HepG2 (cell line): ENCODE measurements at regions not wholly inside any gene's neighbourhood (a gene's known extent, or its start where the extent isn't known, plus 50 kb on each side); places are given as distances from the start of the nearest gene placed in this dataset.

Experiments
- ARHGAP35 ChIP-seq: sonication (generic); formaldehyde crosslinking; IDR thresholded peaks from 2 replicates; pipeline ENCODE4 v1.9.0; 2022; ENCODE audit warnings: mild to moderate bottlenecking, inconsistent platforms, moderate library complexity, missing genetic modification reagents, borderline replicate concordance
- EZH2 ChIP-seq: conservative IDR thresholded peaks from 2 replicates; pipeline ENCODE4 v1.6.1; 2012; ENCODE audit warnings: mild to moderate bottlenecking, low read depth, low read length, moderate library complexity
- NCOA1 ChIP-seq: sonication (generic); formaldehyde crosslinking; IDR thresholded peaks from 2 replicates; pipeline ENCODE4 v1.9.0; 2021; ENCODE audit warnings: missing genetic modification reagents
- NR3C1 ChIP-seq: sonication (generic); formaldehyde crosslinking; IDR thresholded peaks from 2 replicates; pipeline ENCODE4 v1.4.0; 2020; ENCODE audit warnings: missing genetic modification reagents
- POLR2AphosphoS5 ChIP-seq: IDR thresholded peaks from 2 replicates; pipeline ENCODE4 v1.6.1; 2012; ENCODE audit warnings: low read depth, low read length
- ZNF660 ChIP-seq: sonication (generic); formaldehyde crosslinking; IDR thresholded peaks from 2 replicates; pipeline ENCODE4 v1.5.1; 2020; ENCODE audit warnings: mild to moderate bottlenecking, low read depth, missing genetic modification reagents, borderline replicate concordance
- TF ChIP-seq, protein P1 (sequence below): IDR thresholded peaks from 2 replicates; pipeline ENCODE4 v1.6.1; 2012; ENCODE audit warnings: inconsistent platforms
- TF ChIP-seq, protein P2 (sequence below): sonication (generic); formaldehyde crosslinking; IDR thresholded peaks from 2 replicates; pipeline ENCODE4 v1.5.0; 2020; ENCODE audit warnings: mild to moderate bottlenecking, missing genetic modification reagents, moderate library complexity

DNA sequence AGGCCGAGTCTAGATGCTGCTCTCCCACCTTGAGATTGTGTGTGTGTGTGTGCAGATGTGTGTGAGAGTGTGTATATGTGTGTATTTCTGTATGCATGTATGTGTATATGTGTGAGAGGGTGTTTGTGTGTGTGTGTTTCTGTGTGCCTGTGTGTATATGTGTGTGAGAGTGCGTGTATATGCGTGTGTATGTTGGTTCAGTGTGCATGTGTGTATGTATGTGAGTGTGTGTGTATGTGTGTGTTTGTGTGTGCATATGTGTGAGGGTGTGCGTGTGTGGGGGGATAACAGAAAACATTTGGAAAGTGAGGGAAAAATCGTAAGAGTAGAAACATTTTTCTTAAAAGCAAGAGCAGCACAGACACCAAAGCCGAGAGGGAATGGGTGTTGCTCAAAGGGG, 309.1 kb downstream of the NDUFA10 start:
- no peak for TF ChIP-seq ZNF660
- no peak for TF ChIP-seq POLR2AphosphoS5
- no peak for TF ChIP-seq EZH2
- no peak for TF ChIP-seq NCOA1 (CRISPR knock-in tag)
- TF ChIP-seq, protein P1, sequence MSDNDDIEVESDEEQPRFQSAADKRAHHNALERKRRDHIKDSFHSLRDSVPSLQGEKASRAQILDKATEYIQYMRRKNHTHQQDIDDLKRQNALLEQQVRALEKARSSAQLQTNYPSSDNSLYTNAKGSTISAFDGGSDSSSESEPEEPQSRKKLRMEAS, result no peak
- no peak for TF ChIP-seq NR3C1 (CRISPR knock-in tag)
- no peak for TF ChIP-seq ARHGAP35 (CRISPR knock-in tag)
- TF ChIP-seq, protein P2, sequence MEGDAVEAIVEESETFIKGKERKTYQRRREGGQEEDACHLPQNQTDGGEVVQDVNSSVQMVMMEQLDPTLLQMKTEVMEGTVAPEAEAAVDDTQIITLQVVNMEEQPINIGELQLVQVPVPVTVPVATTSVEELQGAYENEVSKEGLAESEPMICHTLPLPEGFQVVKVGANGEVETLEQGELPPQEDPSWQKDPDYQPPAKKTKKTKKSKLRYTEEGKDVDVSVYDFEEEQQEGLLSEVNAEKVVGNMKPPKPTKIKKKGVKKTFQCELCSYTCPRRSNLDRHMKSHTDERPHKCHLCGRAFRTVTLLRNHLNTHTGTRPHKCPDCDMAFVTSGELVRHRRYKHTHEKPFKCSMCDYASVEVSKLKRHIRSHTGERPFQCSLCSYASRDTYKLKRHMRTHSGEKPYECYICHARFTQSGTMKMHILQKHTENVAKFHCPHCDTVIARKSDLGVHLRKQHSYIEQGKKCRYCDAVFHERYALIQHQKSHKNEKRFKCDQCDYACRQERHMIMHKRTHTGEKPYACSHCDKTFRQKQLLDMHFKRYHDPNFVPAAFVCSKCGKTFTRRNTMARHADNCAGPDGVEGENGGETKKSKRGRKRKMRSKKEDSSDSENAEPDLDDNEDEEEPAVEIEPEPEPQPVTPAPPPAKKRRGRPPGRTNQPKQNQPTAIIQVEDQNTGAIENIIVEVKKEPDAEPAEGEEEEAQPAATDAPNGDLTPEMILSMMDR, result no peak
